GM12878 (cell line): ENCODE measurements at regions not wholly inside any gene's neighbourhood (a gene's known extent, or its start where the extent isn't known, plus 50 kb on each side); places are given as distances from the start of the nearest gene placed in this dataset.

ENCODE experiments used
- LARP7 ChIP-seq: fragments of 450-650 bp; IDR thresholded peaks from 2 replicates; pipeline ENCODE4 v1.6.1; 2017; ENCODE audit warnings: mild to moderate bottlenecking
- MEF2A ChIP-seq: IDR thresholded peaks from 2 replicates; pipeline ENCODE4 v1.6.1; 2011; ENCODE audit warnings: low read depth, mild to moderate bottlenecking, low read length, moderate library complexity; ENCODE audit not compliant: insufficient read depth
- NRF1 ChIP-seq: conservative IDR thresholded peaks from 2 replicates; pipeline ENCODE4 v1.6.1; 2011; ENCODE audit warnings: mild to moderate bottlenecking, low read depth, low read length, improper control_type of control experiment
- SUPT20H ChIP-seq: IDR thresholded peaks from 2 replicates; pipeline ENCODE4 v1.6.1; 2011; ENCODE audit warnings: low read depth, mild to moderate bottlenecking, low read length, moderate library complexity, borderline replicate concordance; ENCODE audit not compliant: control insufficient read depth
- TF ChIP-seq, protein P1 (sequence below): IDR thresholded peaks from 2 replicates; pipeline ENCODE4 v1.6.1; 2011; ENCODE audit warnings: low read depth, mild to moderate bottlenecking, low read length, moderate library complexity, borderline replicate concordance; ENCODE audit errors: extremely low read depth
- TF ChIP-seq, protein P2 (sequence below): IDR thresholded peaks from 2 replicates; pipeline ENCODE4 v1.6.1; 2011; ENCODE audit warnings: mild to moderate bottlenecking, low read depth, low read length, moderate library complexity; ENCODE audit not compliant: insufficient replicate concordance
- TF ChIP-seq, protein P3 (sequence below): fragments of 450-650 bp; IDR thresholded peaks from 2 replicates; pipeline ENCODE4 v1.6.1; 2016; ENCODE audit warnings: mild to moderate bottlenecking
- TF ChIP-seq, protein P4 (sequence below): IDR thresholded peaks from 2 replicates; pipeline ENCODE4 v1.6.1; 2011; ENCODE audit warnings: low read depth, low read length, improper control_type of control experiment, borderline replicate concordance

DNA sequence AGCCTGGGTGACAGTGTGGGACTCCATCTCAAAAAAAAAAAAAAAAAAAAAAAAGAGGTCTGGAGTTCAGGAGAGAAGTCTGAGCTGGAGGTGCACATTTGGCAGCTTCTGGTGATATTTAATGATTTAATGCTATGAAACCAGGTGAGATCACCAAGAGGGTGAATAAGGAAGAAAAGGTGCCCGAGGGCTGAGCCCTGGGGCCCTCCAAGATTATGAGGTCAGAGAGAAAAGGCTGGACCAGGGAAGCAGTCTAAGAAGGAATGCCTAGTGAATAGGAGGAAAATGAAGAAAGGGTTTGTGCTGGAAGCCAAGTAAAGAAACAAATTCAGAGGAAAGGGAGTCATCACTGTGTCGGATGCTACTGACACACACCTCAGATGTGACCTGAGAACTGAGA, 88.0 kb upstream of the PELI1 start (continued):
- TF ChIP-seq, protein P1, sequence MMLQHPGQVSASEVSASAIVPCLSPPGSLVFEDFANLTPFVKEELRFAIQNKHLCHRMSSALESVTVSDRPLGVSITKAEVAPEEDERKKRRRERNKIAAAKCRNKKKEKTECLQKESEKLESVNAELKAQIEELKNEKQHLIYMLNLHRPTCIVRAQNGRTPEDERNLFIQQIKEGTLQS, result no peak
- no peak for TF ChIP-seq SUPT20H
- no peak for TF ChIP-seq NRF1
- TF ChIP-seq, protein P2, sequence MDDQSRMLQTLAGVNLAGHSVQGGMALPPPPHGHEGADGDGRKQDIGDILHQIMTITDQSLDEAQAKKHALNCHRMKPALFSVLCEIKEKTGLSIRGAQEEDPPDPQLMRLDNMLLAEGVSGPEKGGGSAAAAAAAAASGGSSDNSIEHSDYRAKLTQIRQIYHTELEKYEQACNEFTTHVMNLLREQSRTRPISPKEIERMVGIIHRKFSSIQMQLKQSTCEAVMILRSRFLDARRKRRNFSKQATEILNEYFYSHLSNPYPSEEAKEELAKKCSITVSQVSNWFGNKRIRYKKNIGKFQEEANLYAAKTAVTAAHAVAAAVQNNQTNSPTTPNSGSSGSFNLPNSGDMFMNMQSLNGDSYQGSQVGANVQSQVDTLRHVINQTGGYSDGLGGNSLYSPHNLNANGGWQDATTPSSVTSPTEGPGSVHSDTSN, result no peak
- TF ChIP-seq, protein P3, sequence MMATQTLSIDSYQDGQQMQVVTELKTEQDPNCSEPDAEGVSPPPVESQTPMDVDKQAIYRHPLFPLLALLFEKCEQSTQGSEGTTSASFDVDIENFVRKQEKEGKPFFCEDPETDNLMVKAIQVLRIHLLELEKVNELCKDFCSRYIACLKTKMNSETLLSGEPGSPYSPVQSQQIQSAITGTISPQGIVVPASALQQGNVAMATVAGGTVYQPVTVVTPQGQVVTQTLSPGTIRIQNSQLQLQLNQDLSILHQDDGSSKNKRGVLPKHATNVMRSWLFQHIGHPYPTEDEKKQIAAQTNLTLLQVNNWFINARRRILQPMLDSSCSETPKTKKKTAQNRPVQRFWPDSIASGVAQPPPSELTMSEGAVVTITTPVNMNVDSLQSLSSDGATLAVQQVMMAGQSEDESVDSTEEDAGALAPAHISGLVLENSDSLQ, result no peak
- TF ChIP-seq, protein P4, sequence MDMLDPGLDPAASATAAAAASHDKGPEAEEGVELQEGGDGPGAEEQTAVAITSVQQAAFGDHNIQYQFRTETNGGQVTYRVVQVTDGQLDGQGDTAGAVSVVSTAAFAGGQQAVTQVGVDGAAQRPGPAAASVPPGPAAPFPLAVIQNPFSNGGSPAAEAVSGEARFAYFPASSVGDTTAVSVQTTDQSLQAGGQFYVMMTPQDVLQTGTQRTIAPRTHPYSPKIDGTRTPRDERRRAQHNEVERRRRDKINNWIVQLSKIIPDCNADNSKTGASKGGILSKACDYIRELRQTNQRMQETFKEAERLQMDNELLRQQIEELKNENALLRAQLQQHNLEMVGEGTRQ, result no peak
- TF ChIP-seq MEF2A, result no peak
- TF ChIP-seq LARP7, result no peak
